ENCODE measurements at regions not wholly inside any gene's neighbourhood (a gene's known extent, or its start where the extent isn't known, plus 50 kb on each side); places are given as distances from the start of the nearest gene placed in this dataset.

GRCh38 chr13:107900775-107901174 is 314.6 kb downstream of the LIG4 start:
- H3K27ac ChIP-seq, result no peak overlapping the region
- H3K4me3 ChIP-seq, result no peak overlapping the region
- peaks cover 0 to 9% of the 10 kb centered on the region in 2 donors for H3K9me3 ChIP-seq
- intact Hi-C loops (cut with DNase I), result no loop called here
- ATAC-seq (no peak), DNase-seq (no peak)
- no peak for TF ChIP-seq CTCF (IDR thresholded peaks at IDR 0.05)
- H3K36me3 ChIP-seq, result no peaks in the 10 kb centered on the region
- H3K4me1 ChIP-seq, result no peaks in the 10 kb centered on the region
- H3K27me3 ChIP-seq, result no peaks in the 10 kb centered on the region

- no peak overlapping the region for H3K4me3 ChIP-seq
Measured at GRCh38 chr13:107886118-107886517, 329.2 kb downstream of the LIG4 start.

GRCh38 chr13:107884564-107884963 is 330.8 kb downstream of the LIG4 start:
- Histone ChIP-seq H3K4me3 (no peak overlapping the region), H3K36me3 (no peaks in the 10 kb centered on the region), H3K9me3 (peaks cover 0 to 20% of the 10 kb centered on the region in 2 donors), H3K27ac (no peak overlapping the region), H3K4me1 (no peaks in the 10 kb centered on the region), H3K27me3 (no peaks in the 10 kb centered on the region)
- ATAC-seq (no peak), DNase-seq (no peak)
- intact Hi-C loops (cut with DNase I), result no loop called here
- TF ChIP-seq CTCF (IDR thresholded peaks at IDR 0.05), result no peak

More at GRCh38 chr13:107886118-107886517, 329.2 kb downstream of the LIG4 start:
- intact Hi-C loops (cut with DNase I), result no loop called here
- no peaks in the 10 kb centered on the region for H3K27me3 ChIP-seq
- TF ChIP-seq CTCF (IDR thresholded peaks at IDR 0.05), result no peak
- no peak for ATAC-seq
- peaks cover 0 to 18% of the 10 kb centered on the region in 2 donors for H3K9me3 ChIP-seq
- DNase-seq, result no peak
- H3K27ac ChIP-seq, result no peak overlapping the region
- H3K36me3 ChIP-seq, result no peaks in the 10 kb centered on the region
- no peaks in the 10 kb centered on the region for H3K4me1 ChIP-seq

GRCh38 chr13:107883561-107884175 is 331.7 kb downstream of the LIG4 start:
- no peak for DNase-seq

More at GRCh38 chr13:107883561-107884175, 331.7 kb downstream of the LIG4 start:
- no peak overlapping the region for H3K4me3 ChIP-seq
- no peaks in the 10 kb centered on the region for H3K27me3 ChIP-seq
- TF ChIP-seq CTCF (IDR thresholded peaks at IDR 0.05), result no peak
- H3K36me3 ChIP-seq, result no peaks in the 10 kb centered on the region
- H3K4me1 ChIP-seq, result no peaks in the 10 kb centered on the region
- peaks cover 0 to 17% of the 10 kb centered on the region in 2 donors for H3K9me3 ChIP-seq
- no peak for ATAC-seq
- no peak overlapping the region for H3K27ac ChIP-seq
- intact Hi-C loops (cut with DNase I), result no loop called here

All from left lung (tissue), 4 donors.